ENCODE measurements at regions not wholly inside any gene's neighbourhood (a gene's known extent, or its start where the extent isn't known, plus 50 kb on each side); places are given as distances from the start of the nearest gene placed in this dataset.

DNA sequence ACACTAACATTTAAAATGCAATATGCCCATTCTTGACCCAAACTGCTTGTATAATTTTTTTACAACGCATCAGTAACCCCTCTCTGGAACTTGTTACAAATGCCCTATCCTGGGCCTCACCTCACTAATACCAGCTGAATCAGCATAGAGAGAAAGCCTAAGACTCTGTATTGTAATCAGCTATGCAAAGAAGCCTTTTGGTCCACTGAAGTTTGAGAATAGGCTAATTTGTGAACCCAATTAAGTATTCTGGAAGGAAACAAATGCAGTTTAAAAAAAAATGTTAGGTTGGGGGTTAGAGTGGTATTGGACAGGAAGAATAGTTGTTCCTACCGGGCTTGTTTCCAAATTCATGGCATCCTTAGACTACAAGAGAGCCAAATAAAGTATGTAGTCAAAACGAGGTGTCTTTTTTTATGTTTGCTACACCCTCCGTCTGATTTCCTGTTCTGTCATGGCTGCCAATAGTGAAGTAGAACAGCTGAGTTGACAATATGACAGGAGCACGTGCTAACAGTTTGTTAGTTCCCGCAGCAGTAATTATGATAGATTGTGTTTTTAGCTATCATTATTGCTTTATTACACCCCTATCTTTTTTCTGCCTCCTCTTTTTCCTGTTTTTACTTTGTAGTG lies 1048.7 kb upstream of the NUDT12 start:
- H3K27me3 ChIP-seq = no peaks in the 10 kb centered on the region
- no peaks in the 10 kb centered on the region for H3K36me3 ChIP-seq
- DNase-seq (ENCODE audit: low read depth in 1 of 2, low spot score in 1 of 2) = no peak
- no peaks in the 10 kb centered on the region for H3K9me3 ChIP-seq (ENCODE audit: low read depth)
- TF ChIP-seq, protein P1, sequence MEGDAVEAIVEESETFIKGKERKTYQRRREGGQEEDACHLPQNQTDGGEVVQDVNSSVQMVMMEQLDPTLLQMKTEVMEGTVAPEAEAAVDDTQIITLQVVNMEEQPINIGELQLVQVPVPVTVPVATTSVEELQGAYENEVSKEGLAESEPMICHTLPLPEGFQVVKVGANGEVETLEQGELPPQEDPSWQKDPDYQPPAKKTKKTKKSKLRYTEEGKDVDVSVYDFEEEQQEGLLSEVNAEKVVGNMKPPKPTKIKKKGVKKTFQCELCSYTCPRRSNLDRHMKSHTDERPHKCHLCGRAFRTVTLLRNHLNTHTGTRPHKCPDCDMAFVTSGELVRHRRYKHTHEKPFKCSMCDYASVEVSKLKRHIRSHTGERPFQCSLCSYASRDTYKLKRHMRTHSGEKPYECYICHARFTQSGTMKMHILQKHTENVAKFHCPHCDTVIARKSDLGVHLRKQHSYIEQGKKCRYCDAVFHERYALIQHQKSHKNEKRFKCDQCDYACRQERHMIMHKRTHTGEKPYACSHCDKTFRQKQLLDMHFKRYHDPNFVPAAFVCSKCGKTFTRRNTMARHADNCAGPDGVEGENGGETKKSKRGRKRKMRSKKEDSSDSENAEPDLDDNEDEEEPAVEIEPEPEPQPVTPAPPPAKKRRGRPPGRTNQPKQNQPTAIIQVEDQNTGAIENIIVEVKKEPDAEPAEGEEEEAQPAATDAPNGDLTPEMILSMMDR (IDR thresholded peaks at IDR 0.05; ENCODE audit: low read depth, low read length) = no peak
- H3K4me3 ChIP-seq = no peak overlapping the region
- no peaks in the 10 kb centered on the region for H3K4me1 ChIP-seq (ENCODE audit: low read depth)
- no peak overlapping the region for H3K27ac ChIP-seq

DNA sequence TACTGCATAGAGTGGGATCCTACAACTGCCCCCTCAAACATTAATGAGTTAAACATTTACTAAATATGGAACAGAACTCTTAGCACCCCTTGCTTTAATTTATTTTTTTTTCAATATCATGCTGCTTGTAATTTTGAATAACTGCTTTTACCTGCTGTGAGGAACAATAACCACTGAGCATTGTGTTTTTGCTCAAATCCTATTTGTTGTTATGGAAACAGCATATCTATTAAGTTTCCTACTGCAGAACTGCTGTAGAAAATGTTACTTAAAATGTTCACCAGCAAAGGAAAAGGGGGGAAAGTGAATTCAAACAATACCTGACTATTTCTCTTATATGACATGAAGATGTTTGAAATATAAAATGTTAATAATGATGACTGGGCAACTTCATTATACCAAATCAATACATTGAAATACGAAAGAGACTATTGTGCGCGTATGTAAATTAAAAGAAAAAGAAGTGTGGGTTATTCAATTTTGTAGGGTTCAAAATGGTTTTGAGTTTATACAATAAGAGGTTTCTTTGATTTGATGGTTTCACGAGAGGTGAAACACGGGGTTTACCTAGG lies 1043.8 kb upstream of the NUDT12 start:
- Histone ChIP-seq H3K36me3 (no peaks in the 10 kb centered on the region), H3K4me3 (no peak overlapping the region), H3K4me1 (ENCODE audit: low read depth) (no peaks in the 10 kb centered on the region), H3K27me3 (no peaks in the 10 kb centered on the region), H3K27ac (no peak overlapping the region), H3K9me3 (ENCODE audit: low read depth) (no peaks in the 10 kb centered on the region)
- TF ChIP-seq, protein P1 (IDR thresholded peaks at IDR 0.05; ENCODE audit: low read depth, low read length) = no peak
- no peak for DNase-seq (ENCODE audit: low read depth in 1 of 2, low spot score in 1 of 2)

DNA sequence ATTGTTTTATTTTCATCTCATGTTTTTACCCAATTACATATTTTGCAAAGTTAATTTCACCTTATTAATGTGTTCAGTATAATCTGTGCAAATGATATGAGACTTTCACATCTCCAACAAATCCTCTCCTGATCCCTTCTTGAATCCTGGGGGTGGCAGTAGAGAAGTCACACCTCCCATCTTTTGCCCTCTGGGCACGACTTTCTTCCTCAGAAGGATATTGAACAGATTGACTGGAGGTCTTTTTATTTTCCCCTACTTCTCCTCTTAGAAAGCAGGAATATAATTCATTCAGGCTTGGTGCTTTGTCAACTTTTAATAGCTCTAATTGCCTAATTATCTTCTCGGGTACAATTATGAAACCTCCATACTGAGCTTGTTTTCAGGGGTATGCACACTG lies 1037.1 kb upstream of the NUDT12 start:
- H3K27ac ChIP-seq = no peak overlapping the region
- TF ChIP-seq, protein P1 (IDR thresholded peaks at IDR 0.05; ENCODE audit: low read depth, low read length) = no peak
- H3K4me3 ChIP-seq = no peak overlapping the region
- H3K27me3 ChIP-seq = no peaks in the 10 kb centered on the region
- no peaks in the 10 kb centered on the region for H3K36me3 ChIP-seq
- no peaks in the 10 kb centered on the region for H3K4me1 ChIP-seq (ENCODE audit: low read depth)
- no peaks in the 10 kb centered on the region for H3K9me3 ChIP-seq (ENCODE audit: low read depth)
- DNase-seq (ENCODE audit: low read depth in 1 of 2, low spot score in 1 of 2) = no peak

DNA sequence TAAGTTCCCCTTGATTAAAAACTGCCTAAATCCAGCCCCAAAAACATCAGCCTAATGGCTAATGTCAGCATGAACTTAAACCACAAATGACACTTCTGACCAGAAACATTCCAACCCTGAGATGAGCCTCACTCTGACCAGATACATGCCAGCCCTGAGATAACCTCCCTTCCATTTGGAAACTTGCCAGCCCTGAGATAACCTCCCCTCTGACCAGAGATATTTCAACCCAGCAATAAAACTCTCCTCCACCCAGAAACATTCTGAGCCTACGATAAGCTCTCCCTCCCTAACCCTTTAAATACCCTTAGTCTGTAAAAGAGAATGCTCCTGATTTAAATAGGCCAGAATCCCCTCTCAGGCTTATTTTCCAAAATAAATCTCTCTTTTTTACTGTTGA lies 1035.7 kb upstream of the NUDT12 start:
- H3K27me3 ChIP-seq = no peaks in the 10 kb centered on the region
- H3K36me3 ChIP-seq = no peaks in the 10 kb centered on the region
- no peak overlapping the region for H3K27ac ChIP-seq
- no peak overlapping the region for H3K4me3 ChIP-seq
- H3K9me3 ChIP-seq (ENCODE audit: low read depth) = no peaks in the 10 kb centered on the region
- DNase-seq (ENCODE audit: low read depth in 1 of 2, low spot score in 1 of 2) = no peak
- H3K4me1 ChIP-seq (ENCODE audit: low read depth) = no peaks in the 10 kb centered on the region
- TF ChIP-seq, protein P1 (IDR thresholded peaks at IDR 0.05; ENCODE audit: low read depth, low read length) = no peak

DNA sequence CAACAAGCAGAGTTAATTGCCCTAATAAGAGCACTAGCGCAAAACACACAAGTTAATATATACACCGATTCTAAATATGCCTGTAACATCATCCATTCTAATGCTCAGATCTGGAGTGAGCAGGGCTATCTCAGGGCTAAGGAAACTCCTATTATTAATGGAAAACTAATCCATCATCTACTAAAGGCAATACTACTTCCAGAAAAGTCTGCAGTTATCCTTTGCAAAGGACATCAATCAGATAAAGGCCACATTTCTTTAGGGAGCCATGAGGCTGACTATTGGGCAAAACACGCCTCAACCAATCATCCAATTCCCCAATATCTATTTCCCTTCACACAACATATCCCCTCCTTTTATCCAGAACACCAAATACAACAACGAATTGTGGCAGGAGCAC lies 1032.3 kb upstream of the NUDT12 start:
- H3K27me3 ChIP-seq = no peaks in the 10 kb centered on the region
- TF ChIP-seq, protein P1 (IDR thresholded peaks at IDR 0.05; ENCODE audit: low read depth, low read length) = no peak
- H3K9me3 ChIP-seq (ENCODE audit: low read depth) = no peaks in the 10 kb centered on the region
- H3K4me3 ChIP-seq = no peak overlapping the region
- H3K4me1 ChIP-seq (ENCODE audit: low read depth) = no peaks in the 10 kb centered on the region
- DNase-seq (ENCODE audit: low read depth in 1 of 2, low spot score in 1 of 2) = no peak
- H3K36me3 ChIP-seq = no peaks in the 10 kb centered on the region
- no peak overlapping the region for H3K27ac ChIP-seq
